ENCODE measurements at regions not wholly inside any gene's neighbourhood (a gene's known extent, or its start where the extent isn't known, plus 50 kb on each side); places are given as distances from the start of the nearest gene placed in this dataset.

DNA sequence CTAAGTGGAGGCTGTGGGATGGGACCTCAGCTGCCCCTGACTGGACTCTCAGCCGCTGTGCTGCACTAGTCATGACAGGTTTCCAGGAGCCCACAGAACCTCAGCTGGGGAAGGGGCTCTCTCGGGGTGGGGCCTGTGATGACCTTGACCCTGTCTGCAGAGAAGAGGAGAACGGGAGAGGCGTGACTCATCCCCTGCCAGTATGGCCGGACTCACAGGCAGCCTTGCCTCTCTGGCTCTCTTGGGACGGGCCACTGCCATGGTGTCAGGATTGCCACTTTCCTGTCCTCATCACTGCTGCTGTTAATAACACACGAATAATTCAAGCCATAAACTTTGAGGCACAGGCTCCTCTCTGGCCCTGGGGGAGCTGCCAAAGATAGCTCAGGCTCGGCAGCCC, 295.3 kb downstream of the UQCRFS1 start:
- Histone ChIP-seq H3K9ac (ENCODE audit: low read depth, low read length) (no peak overlapping the region), H3K9me3 (ENCODE audit: insufficient read depth, low read depth, low read length) (no peaks in the 10 kb centered on the region), H3K36me3 (ENCODE audit: insufficient read depth, low read depth, low read length) (no peaks in the 10 kb centered on the region), H3K27ac (ENCODE audit: low read length) (no peak overlapping the region), H3K4me1 (ENCODE audit: insufficient read depth, low read length) (peaks cover 11% of the 10 kb centered on the region; the same call in 1 of the 2 replicates), H3K27me3 (ENCODE audit: insufficient read depth, low read length) (no peaks in the 10 kb centered on the region), H3K4me3 (ENCODE audit: low read length) (no peak overlapping the region)

DNA sequence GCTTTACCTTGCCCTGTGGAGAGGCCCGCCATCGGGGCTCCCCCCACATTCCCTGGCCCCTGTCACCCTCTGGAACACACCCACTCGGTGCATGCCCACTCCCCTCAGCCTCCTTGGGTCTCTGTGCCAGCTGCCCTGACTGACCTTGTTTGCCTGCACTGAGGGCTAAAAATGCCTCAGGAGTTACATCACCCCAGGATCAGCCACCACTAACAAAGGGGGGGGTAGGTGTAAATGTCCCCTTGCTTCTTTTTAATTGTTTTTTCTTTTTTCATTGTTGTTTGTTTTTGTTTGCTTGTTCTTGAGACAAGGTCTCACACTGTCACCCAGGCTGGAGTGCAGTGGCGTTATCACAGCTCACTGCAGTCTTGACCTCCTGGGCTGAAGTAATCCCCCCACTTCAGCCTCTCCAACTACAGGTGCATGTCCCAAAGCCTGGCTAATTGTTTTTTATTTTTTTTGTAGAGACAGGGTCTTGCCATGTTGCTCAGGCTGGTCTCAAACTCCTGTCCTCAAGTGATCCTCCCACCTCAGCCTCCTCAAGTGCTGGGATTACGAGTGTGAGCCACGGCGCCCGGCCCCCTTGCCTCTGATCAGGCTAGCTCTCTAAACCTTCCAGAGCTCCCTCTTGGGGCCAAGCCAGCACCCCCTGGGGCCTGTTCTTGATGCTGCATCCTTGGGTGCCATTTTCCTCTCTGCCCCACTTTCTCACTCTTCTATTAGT, 297.1 kb downstream of the UQCRFS1 start:
- Histone ChIP-seq H3K27me3 (ENCODE audit: insufficient read depth, low read length) (no peaks in the 10 kb centered on the region), H3K9ac (ENCODE audit: low read depth, low read length) (no peak overlapping the region), H3K4me3 (ENCODE audit: low read length) (no peak overlapping the region), H3K4me1 (ENCODE audit: insufficient read depth, low read length) (peaks cover 6% of the 10 kb centered on the region; the same call in 1 of the 2 replicates), H3K9me3 (ENCODE audit: insufficient read depth, low read depth, low read length) (no peaks in the 10 kb centered on the region), H3K36me3 (ENCODE audit: insufficient read depth, low read depth, low read length) (no peaks in the 10 kb centered on the region), H3K27ac (ENCODE audit: low read length) (no peak overlapping the region)

DNA sequence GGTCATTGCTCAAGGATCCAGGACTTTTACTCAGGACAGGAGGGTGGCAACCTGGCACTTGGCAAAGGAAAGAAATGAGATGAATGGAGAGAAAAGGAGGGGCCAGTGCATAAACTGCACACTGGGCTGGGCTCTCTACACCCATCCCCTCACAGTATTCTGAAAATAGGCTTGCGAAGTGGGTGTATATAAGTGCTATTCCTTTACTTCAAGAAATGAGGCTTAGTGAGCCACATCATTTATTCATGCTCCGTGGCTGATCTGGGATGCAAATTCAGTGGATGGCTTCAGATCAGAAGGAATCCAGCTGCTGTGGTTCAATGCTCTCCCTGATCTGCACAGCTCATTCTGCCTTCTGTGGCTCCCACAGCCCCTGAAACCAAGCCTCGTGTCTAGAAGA, 297.7 kb downstream of the UQCRFS1 start:
- no peaks in the 10 kb centered on the region for H3K9me3 ChIP-seq (ENCODE audit: insufficient read depth, low read depth, low read length)
- no peak overlapping the region for H3K4me3 ChIP-seq (ENCODE audit: low read length)
- H3K27ac ChIP-seq (ENCODE audit: low read length): no peak overlapping the region
- no peaks in the 10 kb centered on the region for H3K36me3 ChIP-seq (ENCODE audit: insufficient read depth, low read depth, low read length)
- peaks cover 1% of the 10 kb centered on the region; the same call in 1 of the 2 replicates for H3K4me1 ChIP-seq (ENCODE audit: insufficient read depth, low read length)
- no peaks in the 10 kb centered on the region for H3K27me3 ChIP-seq (ENCODE audit: insufficient read depth, low read length)
- H3K9ac ChIP-seq (ENCODE audit: low read depth, low read length): no peak overlapping the region

DNA sequence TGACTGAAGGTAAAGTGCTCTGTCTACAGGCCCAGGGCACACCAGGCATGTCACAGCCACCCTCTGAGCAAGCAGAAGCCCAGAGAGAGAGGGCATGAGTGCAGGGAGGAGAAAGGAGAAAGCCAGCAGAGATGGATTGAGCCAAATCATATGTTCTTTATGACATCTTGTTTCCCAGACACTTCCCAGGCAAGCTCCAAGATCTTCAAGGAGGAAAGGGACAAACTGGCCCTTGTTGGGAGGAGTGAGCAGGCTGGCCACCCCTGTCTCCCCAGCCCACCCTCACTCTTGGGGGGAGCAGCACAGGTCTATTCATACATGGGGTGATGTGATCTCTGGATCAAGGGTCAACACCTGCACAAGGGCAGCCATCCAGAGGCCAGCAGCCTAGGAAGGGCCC, 298.8 kb downstream of the UQCRFS1 start:
- Histone ChIP-seq H3K4me3 (ENCODE audit: low read length) (no peak overlapping the region), H3K4me1 (ENCODE audit: insufficient read depth, low read length) (no peaks in the 10 kb centered on the region), H3K27ac (ENCODE audit: low read length) (no peak overlapping the region), H3K27me3 (ENCODE audit: insufficient read depth, low read length) (no peaks in the 10 kb centered on the region), H3K9ac (ENCODE audit: low read depth, low read length) (no peak overlapping the region), H3K36me3 (ENCODE audit: insufficient read depth, low read depth, low read length) (no peaks in the 10 kb centered on the region), H3K9me3 (ENCODE audit: insufficient read depth, low read depth, low read length) (no peaks in the 10 kb centered on the region)

DNA sequence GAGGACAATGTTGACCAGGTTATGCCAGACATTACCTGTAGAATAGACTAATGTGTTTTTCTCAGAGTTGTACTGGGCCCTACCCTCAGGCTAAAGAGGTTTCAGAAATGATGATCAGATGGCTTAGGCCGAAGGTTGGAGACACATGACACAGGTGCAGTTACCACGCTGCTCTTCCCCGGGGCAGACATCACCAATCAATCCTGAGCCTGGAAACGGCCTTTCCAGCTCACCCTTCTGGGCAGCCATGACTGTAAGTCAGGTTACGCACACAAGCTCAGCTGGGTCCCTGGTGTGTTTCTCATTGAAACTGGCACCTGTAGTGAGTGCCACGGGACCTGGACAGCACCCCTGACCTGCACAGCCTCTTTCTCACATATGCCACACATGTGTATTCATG, 299.3 kb downstream of the UQCRFS1 start:
- no peaks in the 10 kb centered on the region for H3K27me3 ChIP-seq (ENCODE audit: insufficient read depth, low read length)
- no peaks in the 10 kb centered on the region for H3K4me1 ChIP-seq (ENCODE audit: insufficient read depth, low read length)
- no peaks in the 10 kb centered on the region for H3K9me3 ChIP-seq (ENCODE audit: insufficient read depth, low read depth, low read length)
- H3K36me3 ChIP-seq (ENCODE audit: insufficient read depth, low read depth, low read length): no peaks in the 10 kb centered on the region
- no peak overlapping the region for H3K27ac ChIP-seq (ENCODE audit: low read length)
- no peak overlapping the region for H3K9ac ChIP-seq (ENCODE audit: low read depth, low read length)
- H3K4me3 ChIP-seq (ENCODE audit: low read length): no peak overlapping the region

DNA sequence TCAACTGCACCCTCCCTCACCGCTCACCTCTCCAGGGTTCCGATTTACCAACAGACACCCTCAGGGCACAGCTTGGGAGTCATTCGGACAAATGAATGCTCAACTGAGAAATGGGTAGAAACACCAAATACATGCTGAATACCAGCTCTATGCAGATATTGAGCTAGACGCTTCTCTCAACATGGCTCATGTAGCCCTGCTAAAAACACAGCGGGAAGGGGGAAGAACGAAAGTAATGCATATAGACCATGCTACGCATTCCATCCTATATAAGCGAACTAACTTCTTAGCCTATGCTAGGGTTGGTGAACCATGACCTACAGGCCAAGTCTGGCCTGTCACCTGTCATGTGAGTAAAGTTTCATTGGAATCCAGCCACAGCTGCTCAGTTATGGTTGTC, 304.0 kb downstream of the UQCRFS1 start:
- no peaks in the 10 kb centered on the region for H3K4me1 ChIP-seq (ENCODE audit: insufficient read depth, low read length)
- H3K9ac ChIP-seq (ENCODE audit: low read depth, low read length): no peak overlapping the region
- H3K27ac ChIP-seq (ENCODE audit: low read length): no peak overlapping the region

DNA sequence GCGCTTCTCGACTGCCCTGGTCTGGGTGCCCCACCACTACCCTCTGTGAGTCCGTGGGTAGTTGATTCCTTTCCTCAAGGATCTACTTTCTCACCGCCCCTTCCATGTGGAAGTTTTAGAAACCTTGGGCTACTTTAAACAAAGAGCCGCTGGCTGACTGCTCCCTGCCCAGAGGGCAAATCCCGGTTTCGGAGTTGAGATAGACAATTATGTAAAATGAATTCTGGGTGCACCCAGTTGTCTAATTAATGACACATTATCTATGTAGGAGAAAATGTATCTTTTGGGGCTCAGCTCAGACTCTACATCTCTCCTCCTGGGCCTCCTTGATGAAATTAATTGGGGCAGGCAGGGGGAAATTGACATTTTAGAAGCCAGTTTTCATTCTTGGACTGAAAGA, 305.4 kb downstream of the UQCRFS1 start:
- Histone ChIP-seq H3K9ac (ENCODE audit: low read depth, low read length) (no peak overlapping the region), H3K9me3 (ENCODE audit: insufficient read depth, low read depth, low read length) (no peaks in the 10 kb centered on the region), H3K4me3 (ENCODE audit: low read length) (no peak overlapping the region), H3K36me3 (ENCODE audit: insufficient read depth, low read depth, low read length) (no peaks in the 10 kb centered on the region), H3K27me3 (ENCODE audit: insufficient read depth, low read length) (no peaks in the 10 kb centered on the region), H3K27ac (ENCODE audit: low read length) (no peak overlapping the region), H3K4me1 (ENCODE audit: insufficient read depth, low read length) (no peaks in the 10 kb centered on the region)

More for the DNA sequence above, 304.0 kb downstream of the UQCRFS1 start:
- H3K9me3 ChIP-seq (ENCODE audit: insufficient read depth, low read depth, low read length): no peaks in the 10 kb centered on the region
- H3K27me3 ChIP-seq (ENCODE audit: insufficient read depth, low read length): no peaks in the 10 kb centered on the region
- H3K36me3 ChIP-seq (ENCODE audit: insufficient read depth, low read depth, low read length): no peaks in the 10 kb centered on the region
- H3K4me3 ChIP-seq (ENCODE audit: low read length): no peak overlapping the region

DNA sequence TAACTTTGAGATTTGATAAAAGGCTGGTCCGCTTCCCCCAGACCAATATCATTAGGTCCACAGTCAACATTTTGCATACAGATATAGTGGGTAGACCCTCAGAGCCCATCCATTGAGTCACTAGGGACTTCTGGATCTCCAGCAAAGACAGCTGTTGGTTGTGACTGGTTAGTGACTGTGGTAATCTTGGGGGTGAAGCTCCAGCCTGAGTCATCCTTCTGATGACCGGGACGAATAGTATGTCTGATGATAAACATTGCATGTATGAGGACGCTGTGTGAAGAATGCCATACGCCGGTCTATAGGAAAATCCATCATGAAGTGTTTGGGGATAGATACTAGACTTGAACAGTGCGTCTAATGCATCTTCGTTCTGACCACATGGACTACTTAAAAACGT, 307.0 kb downstream of the UQCRFS1 start:
- no peaks in the 10 kb centered on the region for H3K36me3 ChIP-seq (ENCODE audit: insufficient read depth, low read depth, low read length)
- H3K27ac ChIP-seq (ENCODE audit: low read length): no peak overlapping the region
- H3K27me3 ChIP-seq (ENCODE audit: insufficient read depth, low read length): no peaks in the 10 kb centered on the region

DNA sequence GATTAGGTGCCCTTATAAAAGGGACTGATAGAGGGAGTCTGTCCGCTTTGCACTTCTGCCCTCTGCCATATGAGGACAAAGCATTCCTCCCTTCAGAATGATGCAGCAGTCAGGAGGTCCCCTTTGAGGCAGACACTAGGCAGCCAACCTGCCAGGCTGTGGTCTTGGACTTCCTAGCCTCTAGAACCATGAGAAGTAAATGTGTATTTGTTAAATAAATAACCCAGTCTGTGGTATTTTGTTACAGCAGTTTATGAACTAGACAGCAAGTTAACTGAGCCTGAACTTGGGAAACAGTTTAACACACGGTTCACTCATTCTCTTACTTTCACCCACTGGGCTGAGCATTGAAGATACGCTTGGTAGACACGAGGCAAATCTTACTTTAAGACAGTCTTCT, 313.2 kb downstream of the UQCRFS1 start:
- H3K9ac ChIP-seq (ENCODE audit: low read depth, low read length): no peak overlapping the region
- no peak overlapping the region for H3K4me3 ChIP-seq (ENCODE audit: low read length)
- H3K36me3 ChIP-seq (ENCODE audit: insufficient read depth, low read depth, low read length): no peaks in the 10 kb centered on the region
- H3K27me3 ChIP-seq (ENCODE audit: insufficient read depth, low read length): no peaks in the 10 kb centered on the region
- no peak overlapping the region for H3K27ac ChIP-seq (ENCODE audit: low read length)
- no peaks in the 10 kb centered on the region for H3K4me1 ChIP-seq (ENCODE audit: insufficient read depth, low read length)
- H3K9me3 ChIP-seq (ENCODE audit: insufficient read depth, low read depth, low read length): no peaks in the 10 kb centered on the region

More for the DNA sequence above, 307.0 kb downstream of the UQCRFS1 start:
- Histone ChIP-seq H3K4me1 (ENCODE audit: insufficient read depth, low read length) (no peaks in the 10 kb centered on the region), H3K4me3 (ENCODE audit: low read length) (no peak overlapping the region), H3K9me3 (ENCODE audit: insufficient read depth, low read depth, low read length) (no peaks in the 10 kb centered on the region), H3K9ac (ENCODE audit: low read depth, low read length) (no peak overlapping the region)

DNA sequence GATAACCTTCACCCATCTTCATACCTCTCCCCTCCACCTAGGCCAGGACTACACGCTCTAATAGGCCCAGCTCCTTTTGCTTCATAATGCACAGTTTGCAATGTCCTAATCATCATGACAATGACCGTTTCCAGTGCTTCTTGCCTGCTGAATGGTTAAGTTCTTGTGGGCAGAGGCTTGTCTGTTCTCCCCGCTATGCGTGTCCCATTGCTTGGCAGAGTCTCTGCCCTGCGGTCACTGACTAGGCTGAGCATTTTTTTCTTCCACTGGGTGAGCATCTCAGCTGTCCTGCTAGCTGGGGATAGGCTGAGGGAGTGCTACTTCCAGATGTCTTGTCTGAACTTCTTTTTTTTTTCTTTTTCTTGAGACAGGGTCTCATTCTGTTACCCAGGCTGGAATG, 314.7 kb downstream of the UQCRFS1 start:
- H3K4me3 ChIP-seq (ENCODE audit: low read length): no peak overlapping the region
- no peak overlapping the region for H3K27ac ChIP-seq (ENCODE audit: low read length)
- no peaks in the 10 kb centered on the region for H3K27me3 ChIP-seq (ENCODE audit: insufficient read depth, low read length)
- no peak overlapping the region for H3K9ac ChIP-seq (ENCODE audit: low read depth, low read length)
- no peaks in the 10 kb centered on the region for H3K4me1 ChIP-seq (ENCODE audit: insufficient read depth, low read length)
- no peaks in the 10 kb centered on the region for H3K9me3 ChIP-seq (ENCODE audit: insufficient read depth, low read depth, low read length)
- no peaks in the 10 kb centered on the region for H3K36me3 ChIP-seq (ENCODE audit: insufficient read depth, low read depth, low read length)

DNA sequence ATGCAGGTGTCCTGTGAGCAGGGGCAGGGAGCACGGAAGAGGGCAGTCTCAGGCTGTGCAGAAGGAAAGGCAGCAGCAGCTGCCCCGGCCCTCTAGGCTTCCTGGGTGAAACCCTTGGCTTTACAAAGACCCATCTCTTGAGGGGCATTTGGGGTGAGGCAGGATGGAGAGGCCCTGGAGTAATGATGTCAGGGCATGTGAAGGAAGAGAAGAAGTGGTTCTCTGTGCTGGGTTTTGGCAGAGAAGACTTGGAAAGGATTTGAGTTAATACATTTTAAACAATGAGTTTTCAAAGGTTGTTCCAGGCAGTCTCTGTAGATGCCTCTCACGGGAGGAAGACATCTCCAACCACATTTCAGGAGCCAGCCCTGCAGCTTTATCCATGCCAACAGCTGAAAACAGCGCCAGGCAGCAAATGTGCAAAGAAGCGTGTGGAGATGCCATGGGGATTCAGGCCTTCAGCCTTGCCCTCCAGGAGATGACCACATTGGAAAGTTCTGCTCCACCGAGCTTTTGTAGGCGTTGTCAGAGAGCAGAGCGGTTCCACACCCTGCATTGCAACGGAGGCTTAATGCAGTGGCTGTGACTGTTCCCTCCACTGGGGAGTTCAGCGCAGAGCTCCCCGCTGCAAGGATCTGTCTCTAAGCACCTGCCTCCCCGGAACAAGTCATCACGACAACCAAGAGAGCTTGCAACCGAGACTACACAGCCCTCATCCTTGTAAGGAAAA, 322.8 kb downstream of the UQCRFS1 start:
- Histone ChIP-seq H3K4me1 (ENCODE audit: insufficient read depth, low read length) (peaks cover 14% of the 10 kb centered on the region), H3K9me3 (ENCODE audit: insufficient read depth, low read depth, low read length) (no peaks in the 10 kb centered on the region), H3K27ac (ENCODE audit: low read length) (no peak overlapping the region), H3K36me3 (ENCODE audit: insufficient read depth, low read depth, low read length) (no peaks in the 10 kb centered on the region; the same call in 1 of the 2 replicates), H3K9ac (ENCODE audit: low read depth, low read length) (no peak overlapping the region), H3K27me3 (ENCODE audit: insufficient read depth, low read length) (no peaks in the 10 kb centered on the region), H3K4me3 (ENCODE audit: low read length) (no peak overlapping the region)
